ENCODE measurements at regions not wholly inside any gene's neighbourhood (a gene's known extent, or its start where the extent isn't known, plus 50 kb on each side); places are given as distances from the start of the nearest gene placed in this dataset.
"Not testable (repeated sequence)": the region's sequence is repeated elsewhere in the genome, so short reads cannot be mapped to it uniquely, and the experiment has no call there.

- DNase-seq (ENCODE audit: low spot score) = peak; percentile 6
Measured at GRCh38 chr1:196160066-196160795, 448.0 kb downstream of the KCNT2 start.

DNA sequence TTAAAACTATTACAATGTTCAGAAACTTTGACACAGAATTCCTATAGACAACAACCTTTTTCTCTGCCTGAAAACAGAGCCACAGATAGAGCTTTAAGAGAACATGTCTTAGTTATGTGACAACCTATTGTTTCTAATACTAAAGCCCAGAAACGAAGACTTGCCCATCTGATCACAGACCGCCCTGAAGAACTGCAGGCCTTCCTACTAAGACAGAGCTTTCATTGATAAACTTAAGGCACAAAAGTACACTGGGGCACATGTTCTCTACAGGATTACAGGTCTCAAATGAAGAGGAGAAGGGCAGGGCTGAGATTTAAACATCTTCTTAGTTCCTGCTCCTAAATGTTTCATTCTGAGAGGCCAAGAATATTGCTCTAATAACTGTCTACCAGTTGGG lies 452.7 kb downstream of the KCNT2 start:
- no peak for DNase-seq (ENCODE audit: low spot score)

DNA sequence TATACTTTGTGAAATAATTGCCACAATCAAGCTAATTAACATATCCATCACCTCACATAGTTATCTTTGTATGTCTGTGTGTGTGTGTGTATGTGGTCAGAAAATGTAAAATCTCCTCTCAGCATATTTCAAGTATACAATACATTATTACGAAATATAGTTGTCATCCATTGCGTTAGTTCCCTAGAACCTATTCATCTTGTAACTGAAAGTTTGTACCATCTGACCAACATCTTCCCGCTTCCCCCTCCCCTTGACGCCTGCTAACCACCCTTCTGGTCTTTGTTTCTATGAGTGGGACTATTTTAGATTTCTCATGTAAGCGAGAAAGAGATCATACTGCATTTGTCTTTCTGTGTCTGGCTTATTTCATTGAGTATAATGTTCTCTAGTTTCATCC lies 455.3 kb downstream of the KCNT2 start:
- no peak for DNase-seq (ENCODE audit: low spot score)

- DNase-seq (ENCODE audit: low spot score) = no peak
Measured at GRCh38 chr1:196152086-196152485, 456.2 kb downstream of the KCNT2 start.

GRCh38 chr1:196148367-196148970 lies 459.8 kb downstream of the KCNT2 start:
- peak; percentile 33 for DNase-seq (ENCODE audit: low spot score)

DNA sequence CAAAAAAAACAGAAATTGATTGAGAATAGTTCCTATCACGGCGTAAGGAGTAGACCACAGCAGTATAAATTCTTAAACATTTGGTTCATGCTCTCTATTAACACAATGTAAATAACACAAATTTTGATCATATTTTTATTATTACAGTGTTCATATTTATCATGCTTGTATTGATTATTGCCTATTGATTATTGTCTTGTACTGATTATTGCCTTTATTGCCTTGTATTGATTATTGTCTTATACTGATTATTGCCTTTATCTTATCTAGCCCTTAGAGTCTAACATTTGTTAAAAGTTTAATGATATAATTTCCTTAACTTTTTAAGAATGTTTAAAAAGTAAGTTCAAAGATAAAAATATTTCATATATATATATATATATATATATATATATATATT lies 460.7 kb downstream of the KCNT2 start:
- DNase-seq (ENCODE audit: low spot score) = no peak

- not testable (repeated sequence) for DNase-seq (ENCODE audit: low spot score)
Measured at GRCh38 chr1:196145151-196145550, 463.1 kb downstream of the KCNT2 start.

DNA sequence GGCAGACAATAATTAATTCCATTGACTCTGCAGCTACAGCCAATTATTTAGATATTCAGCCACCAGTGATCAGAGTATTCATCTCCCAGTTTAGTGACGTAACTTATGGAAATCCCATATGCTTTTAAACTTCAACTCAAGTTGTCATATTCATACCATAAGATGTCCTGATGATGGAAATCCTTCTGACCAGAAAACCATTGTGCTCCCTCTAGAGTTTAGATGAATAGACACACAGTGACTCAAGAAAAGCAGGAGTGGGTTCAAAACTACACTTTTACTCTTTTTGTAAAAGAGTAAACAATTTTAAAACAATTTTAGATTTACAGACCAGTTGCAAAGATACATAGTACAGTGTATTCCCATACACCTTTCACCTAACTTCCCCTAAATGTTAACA lies 463.7 kb downstream of the KCNT2 start:
- no peak for DNase-seq (ENCODE audit: low spot score)

DNA sequence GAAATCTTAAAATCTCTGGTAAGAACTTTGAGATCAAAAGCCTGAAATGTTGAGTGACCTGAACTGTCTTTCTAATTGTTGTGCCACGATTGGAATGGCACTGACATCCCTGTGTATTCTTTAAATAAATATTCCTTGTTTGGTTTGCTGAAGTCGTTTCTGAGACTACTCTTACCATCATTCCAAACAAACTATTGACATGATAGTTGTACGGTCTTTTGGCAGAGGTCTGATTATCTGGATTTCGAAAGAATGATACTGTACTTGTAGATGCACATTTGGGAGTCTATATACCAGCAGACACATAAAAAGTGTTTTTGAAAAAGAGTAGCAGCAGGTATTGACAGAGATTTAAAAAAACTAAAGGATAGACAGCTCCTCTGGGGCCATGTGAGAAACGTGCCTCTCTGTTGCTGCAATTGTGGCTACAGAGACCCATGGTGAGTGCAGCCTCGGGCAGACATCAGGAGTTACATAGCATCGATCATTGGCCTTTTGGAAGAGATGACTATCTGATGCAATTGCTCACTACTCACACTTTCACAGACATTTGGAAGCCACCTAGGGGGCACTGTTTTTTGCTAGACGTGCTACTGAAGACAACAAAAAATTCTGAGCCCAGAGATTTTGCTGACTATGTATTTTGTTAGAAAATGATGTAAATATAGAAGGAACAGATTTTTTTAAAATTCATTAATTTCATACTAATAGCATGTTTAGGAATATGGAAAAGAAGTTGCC lies 464.5 kb downstream of the KCNT2 start:
- DNase-seq (ENCODE audit: low spot score) = no peak

DNA sequence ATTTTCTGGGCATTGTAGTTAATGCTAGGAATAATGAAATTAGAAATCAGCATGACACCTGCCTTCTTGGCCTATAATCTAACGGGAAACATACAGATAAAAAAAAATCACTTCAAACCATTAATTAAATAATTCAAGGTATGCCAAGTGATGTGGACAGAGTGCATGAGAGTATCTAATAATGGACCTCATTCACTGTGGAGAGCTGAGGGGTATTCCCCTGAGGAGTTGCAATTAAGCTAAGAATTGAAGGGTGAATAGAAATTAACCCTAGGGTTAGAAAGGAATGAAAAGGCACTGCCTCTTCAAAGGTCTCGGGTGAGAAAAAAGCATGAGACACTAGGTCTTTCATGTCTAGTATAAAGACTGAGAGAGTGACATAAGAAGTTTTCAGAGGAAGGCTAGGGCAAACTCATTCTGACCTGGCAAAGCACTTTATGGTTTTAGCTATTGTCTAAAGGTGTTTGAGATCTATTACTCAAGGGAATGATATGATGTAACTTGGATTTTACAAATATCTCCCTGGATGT lies 466.1 kb downstream of the KCNT2 start:
- DNase-seq (ENCODE audit: low spot score) = no peak

GRCh38 chr1:196136396-196136795 lies 471.8 kb downstream of the KCNT2 start:
- no peak for DNase-seq (ENCODE audit: low spot score)

GRCh38 chr1:196131691-196132090 lies 476.5 kb downstream of the KCNT2 start:
- no peak for DNase-seq (ENCODE audit: low spot score)

- no peak for DNase-seq (ENCODE audit: low spot score)
Measured at GRCh38 chr1:196128835-196129234, 479.4 kb downstream of the KCNT2 start.

DNA sequence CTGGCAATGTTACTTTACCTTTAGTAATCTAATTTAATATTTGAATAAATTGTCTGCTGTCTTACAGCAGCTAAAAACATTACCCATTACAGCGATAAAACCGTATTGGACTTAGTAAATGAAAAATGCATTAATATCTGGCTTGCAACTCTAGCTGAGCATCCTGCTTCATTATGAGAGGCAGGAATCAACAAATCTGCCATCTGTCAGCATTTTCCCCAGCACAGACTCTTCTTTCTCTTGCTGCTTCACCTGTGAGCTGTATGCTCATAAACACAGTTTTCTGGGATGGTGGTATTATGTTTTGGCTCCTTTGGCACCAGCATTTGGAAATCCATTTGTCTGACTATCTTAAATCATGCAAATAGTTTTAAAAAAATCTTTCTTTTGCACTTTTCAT lies 487.1 kb downstream of the KCNT2 start:
- DNase-seq (ENCODE audit: low spot score) = no peak

- DNase-seq (ENCODE audit: low spot score) = peak; percentile 48
Measured at GRCh38 chr1:196115646-196116045, 492.6 kb downstream of the KCNT2 start.

- peak; percentile 23 for DNase-seq (ENCODE audit: low spot score)
Measured at GRCh38 chr1:196114193-196114592, 494.0 kb downstream of the KCNT2 start.

GRCh38 chr1:196108990-196109389 lies 499.2 kb downstream of the KCNT2 start:
- DNase-seq (ENCODE audit: low spot score) = not testable (repeated sequence)

GRCh38 chr1:196105901-196106300 lies 502.3 kb downstream of the KCNT2 start:
- no peak for DNase-seq (ENCODE audit: low spot score)

- no peak for DNase-seq (ENCODE audit: low spot score)
Measured at GRCh38 chr1:196102826-196103225, 505.4 kb downstream of the KCNT2 start.

GRCh38 chr1:196098000-196098399 lies 510.2 kb downstream of the KCNT2 start:
- DNase-seq (ENCODE audit: low spot score) = no peak

- no peak for DNase-seq (ENCODE audit: low spot score)
Measured at GRCh38 chr1:196094821-196095220, 513.4 kb downstream of the KCNT2 start.

DNA sequence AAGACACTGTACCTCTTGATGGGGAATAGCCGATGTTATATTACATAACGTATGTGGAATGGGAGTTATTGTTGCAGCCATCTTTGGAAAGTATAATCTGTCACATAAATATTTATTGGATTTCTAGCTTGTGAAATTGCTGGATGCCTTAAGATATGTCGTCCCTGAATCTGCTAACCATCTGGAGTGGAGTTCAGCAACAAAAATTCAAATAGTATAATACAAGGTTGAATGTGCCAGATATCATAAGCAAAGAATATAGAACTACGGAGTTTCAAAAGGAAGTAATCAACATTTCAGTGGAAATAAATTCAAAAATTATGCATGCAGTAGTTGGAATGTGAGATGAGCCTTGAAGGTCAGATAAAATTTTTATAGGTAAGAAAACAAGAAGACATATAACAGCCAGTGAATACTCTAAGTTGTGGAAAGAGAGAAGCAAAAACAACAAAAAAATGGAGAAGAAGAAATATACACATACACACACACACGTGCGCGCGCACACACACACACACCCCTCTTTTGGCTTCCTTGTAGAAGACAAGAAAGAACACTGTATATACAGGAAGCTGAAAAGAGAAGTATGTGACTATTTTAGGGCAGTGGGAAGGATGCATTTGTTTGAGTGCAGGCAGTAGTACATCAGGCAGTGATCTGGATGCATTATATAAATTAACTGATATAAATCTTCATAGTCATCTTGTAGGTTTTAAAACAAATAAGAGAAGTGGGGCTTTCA lies 516.7 kb downstream of the KCNT2 start:
- no peak for DNase-seq (ENCODE audit: low spot score)
